Smooth muscle cell (in vitro differentiated cells): ENCODE measurements at regions not wholly inside any gene's neighbourhood (a gene's known extent, or its start where the extent isn't known, plus 50 kb on each side); places are given as distances from the start of the nearest gene placed in this dataset.

Experiments
- DNase-seq: peaks from one replicate; lab custom pipeline; 2025; ENCODE audit not compliant: unreplicated experiment; lab: John Stamatoyannopoulos, UW
- H2AFZ ChIP-seq: fragments of 200-600 bp; sonication (generic); 2 replicates; pipeline ENCODE4 v1.6.0; 2016; ENCODE audit warnings: antibody characterized with exemption, low read depth, mild to moderate bottlenecking
- H3F3A ChIP-seq: fragments of 200-600 bp; sonication (generic); 2 replicates; pipeline ENCODE4 v1.6.0; 2017; ENCODE audit warnings: antibody characterized with exemption, low read depth
- H3K27ac ChIP-seq: fragments of 200-600 bp; sonication (generic); 2 replicates; pipeline ENCODE4 v1.5.1; 2016; ENCODE audit warnings: low read depth, mild to moderate bottlenecking
- H3K27me3 ChIP-seq: fragments of 200-600 bp; sonication (generic); 2 replicates; pipeline ENCODE4 v1.6.1; 2016; ENCODE audit warnings: low read depth, mild to moderate bottlenecking
- H3K36me3 ChIP-seq: fragments of 200-600 bp; sonication (generic); 2 replicates; pipeline ENCODE4 v1.5.1; 2016; ENCODE audit warnings: low read depth
- H3K4me1 ChIP-seq: fragments of 200-600 bp; sonication (generic); 2 replicates; pipeline ENCODE4 v1.5.1; 2016; ENCODE audit warnings: low read depth
- H3K4me2 ChIP-seq: fragments of 200-600 bp; sonication (generic); 2 replicates; pipeline ENCODE4 v1.6.0; 2016; ENCODE audit warnings: mild to moderate bottlenecking
- H3K4me3 ChIP-seq: fragments of 200-600 bp; sonication (generic); 2 replicates; pipeline ENCODE4 v1.5.1; 2016; ENCODE audit warnings: mild to moderate bottlenecking
- H3K79me2 ChIP-seq: fragments of 200-600 bp; sonication (generic); 2 replicates; pipeline ENCODE4 v1.6.0; 2016; ENCODE audit warnings: low read depth, mild to moderate bottlenecking
- H3K9ac ChIP-seq: fragments of 200-600 bp; sonication (generic); 2 replicates; pipeline ENCODE4 v1.6.0; 2016; ENCODE audit warnings: low read depth
- H3K9me3 ChIP-seq: fragments of 200-600 bp; sonication (generic); replicated peaks from 2 replicates; pipeline ENCODE4 v1.5.1; 2016; ENCODE audit warnings: low read depth
- H4K20me1 ChIP-seq: fragments of 200-600 bp; sonication (generic); 2 replicates; pipeline ENCODE4 v1.6.0; 2016; ENCODE audit warnings: low read depth
- CTCF ChIP-seq: fragments of 200-600 bp; sonication (generic); IDR thresholded peaks from 2 replicates; pipeline ENCODE4 v1.5.1; 2017; ENCODE audit warnings: borderline replicate concordance, mild to moderate bottlenecking, antibody characterized with exemption; ENCODE audit not compliant: insufficient read depth, poor library complexity, severe bottlenecking
- WGBS: methylation state at CpG from one replicate; pipeline ENCODE4 v1.1.7; 2016; ENCODE audit warnings: low lambda C conversion rate; 5-methylcytosine and 5-hydroxymethylcytosine counted together

- H3K79me2 ChIP-seq: no peaks in the 10 kb centered on the region
- no peak overlapping the region for H3K4me3 ChIP-seq
- H2AFZ ChIP-seq: no peak overlapping the region
- H4K20me1 ChIP-seq: no peaks in the 10 kb centered on the region
- H3F3A ChIP-seq: no peaks in the 10 kb centered on the region
- H3K9ac ChIP-seq: no peak overlapping the region
- H3K36me3 ChIP-seq: no peaks in the 10 kb centered on the region
- H3K4me1 ChIP-seq: no peaks in the 10 kb centered on the region
- no peaks in the 10 kb centered on the region for H3K9me3 ChIP-seq
- H3K27ac ChIP-seq: no peak overlapping the region
- no peak for DNase-seq
- H3K4me2 ChIP-seq: no peak overlapping the region
- H3K27me3 ChIP-seq: peaks cover 4% of the 10 kb centered on the region
- TF ChIP-seq CTCF: no peak
- 85% methylated on average over 4 of the region's 4 CpGs for WGBS
These were observed 117.7 kb upstream of the WSCD1 start for GRCh38 chr17:5952518-5952917.

- no peak for TF ChIP-seq CTCF
- Histone ChIP-seq H3K4me2 (no peak overlapping the region), H3K9ac (no peak overlapping the region), H3K79me2 (no peaks in the 10 kb centered on the region), H4K20me1 (no peaks in the 10 kb centered on the region), H3K4me3 (no peak overlapping the region), H3K9me3 (no peaks in the 10 kb centered on the region), H3F3A (no peaks in the 10 kb centered on the region), H3K27me3 (no peaks in the 10 kb centered on the region), H2AFZ (no peak overlapping the region), H3K27ac (no peak overlapping the region), H3K36me3 (no peaks in the 10 kb centered on the region), H3K4me1 (no peaks in the 10 kb centered on the region)
- 94% methylated on average over 2 of the region's 2 CpGs for WGBS
- no peak for DNase-seq
These were observed 114.4 kb upstream of the WSCD1 start for GRCh38 chr17:5955764-5956163.

- Histone ChIP-seq H3K79me2 (no peaks in the 10 kb centered on the region), H3K4me1 (no peaks in the 10 kb centered on the region), H3F3A (no peaks in the 10 kb centered on the region), H3K36me3 (no peaks in the 10 kb centered on the region), H3K27ac (no peak overlapping the region), H3K27me3 (no peaks in the 10 kb centered on the region), H3K4me2 (no peak overlapping the region), H4K20me1 (no peaks in the 10 kb centered on the region), H3K4me3 (no peak overlapping the region), H2AFZ (no peak overlapping the region), H3K9me3 (no peaks in the 10 kb centered on the region), H3K9ac (no peak overlapping the region)
- no peak for DNase-seq
- no peak for TF ChIP-seq CTCF
- WGBS: 91% methylated on average over 4 of the region's 4 CpGs
These were observed 111.3 kb upstream of the WSCD1 start for GRCh38 chr17:5958850-5959249.

GRCh38 chr17:5962371-5962770, 107.8 kb upstream of the WSCD1 start:
- no peaks in the 10 kb centered on the region for H3K36me3 ChIP-seq
- no peaks in the 10 kb centered on the region for H3K9me3 ChIP-seq
- no peak overlapping the region for H3K4me2 ChIP-seq
- no peaks in the 10 kb centered on the region for H3K27me3 ChIP-seq
- 86% methylated on average over 4 of the region's 4 CpGs for WGBS
- no peaks in the 10 kb centered on the region for H3K4me1 ChIP-seq
- H3K79me2 ChIP-seq: no peaks in the 10 kb centered on the region
- no peaks in the 10 kb centered on the region for H4K20me1 ChIP-seq
- no peak overlapping the region for H3K4me3 ChIP-seq
- no peak for DNase-seq
- no peak overlapping the region for H3K27ac ChIP-seq
- TF ChIP-seq CTCF: no peak
- no peak overlapping the region for H2AFZ ChIP-seq
- H3F3A ChIP-seq: no peaks in the 10 kb centered on the region
- no peak overlapping the region for H3K9ac ChIP-seq
